HG02623 (cell line): ENCODE measurements at regions not wholly inside any gene's neighbourhood (a gene's known extent, or its start where the extent isn't known, plus 50 kb on each side); places are given as distances from the start of the nearest gene placed in this dataset.
"Not testable (repeated sequence)": the region's sequence is repeated elsewhere in the genome, so short reads cannot be mapped to it uniquely, and the experiment has no call there.

Experiments used
- ATAC-seq: cut with Tn5 transposase; IDR thresholded peaks from one replicate; pipeline ENCODE4 v1.9.1; 2021; ENCODE audit warnings: moderate library complexity; ENCODE audit not compliant: unreplicated experiment

- no peak for ATAC-seq
These were observed 177.7 kb downstream of the OR4M2 start for GRCh38 chr15:22258009-22258397.

GRCh38 chr15:22258398-22259150, 178.2 kb downstream of the OR4M2 start:
- ATAC-seq: no peak

- not testable (repeated sequence) for ATAC-seq
These were observed 178.9 kb downstream of the OR4M2 start for GRCh38 chr15:22259151-22259750.

GRCh38 chr15:22259881-22260421, 179.6 kb downstream of the OR4M2 start:
- no peak for ATAC-seq

- ATAC-seq: no peak
These were observed 182.3 kb downstream of the OR4M2 start for GRCh38 chr15:22262613-22263020.

GRCh38 chr15:22263738-22264137, 183.4 kb downstream of the OR4M2 start:
- ATAC-seq: no peak

- not testable (repeated sequence) for ATAC-seq
These were observed 183.9 kb downstream of the OR4M2 start for GRCh38 chr15:22264272-22264671.

GRCh38 chr15:22265056-22265945, 185.0 kb downstream of the OR4M2 start:
- ATAC-seq: no peak

GRCh38 chr15:22265970-22266369, 185.6 kb downstream of the OR4M2 start:
- ATAC-seq: no peak

GRCh38 chr15:22267761-22268160, 187.4 kb downstream of the OR4M2 start:
- ATAC-seq: no peak

GRCh38 chr15:22268201-22268600, 187.9 kb downstream of the OR4M2 start:
- ATAC-seq: not testable (repeated sequence)

GRCh38 chr15:22268654-22269053, 188.3 kb downstream of the OR4M2 start:
- not testable (repeated sequence) for ATAC-seq

- ATAC-seq: not testable (repeated sequence)
These were observed 186.2 kb upstream of the GOLGA6L22 start for GRCh38 chr15:22272286-22273160.

- ATAC-seq: not testable (repeated sequence)
These were observed 185.5 kb upstream of the GOLGA6L22 start for GRCh38 chr15:22273185-22273584.

- not testable (repeated sequence) for ATAC-seq
These were observed 184.3 kb upstream of the GOLGA6L22 start for GRCh38 chr15:22274376-22274775.

GRCh38 chr15:22280770-22281169, 177.9 kb upstream of the GOLGA6L22 start:
- not testable (repeated sequence) for ATAC-seq

- ATAC-seq: peak; percentile 43
These were observed 175.7 kb upstream of the GOLGA6L22 start for GRCh38 chr15:22282794-22283533.

GRCh38 chr15:22284795-22285420, 173.8 kb upstream of the GOLGA6L22 start:
- not testable (repeated sequence) for ATAC-seq

GRCh38 chr15:22291054-22291453, 167.6 kb upstream of the GOLGA6L22 start:
- not testable (repeated sequence) for ATAC-seq
